Thyroid gland (tissue), 4 donors: ENCODE measurements at regions not wholly inside any gene's neighbourhood (a gene's known extent, or its start where the extent isn't known, plus 50 kb on each side); places are given as distances from the start of the nearest gene placed in this dataset.

Experiments used
- CTCF ChIP-seq, 6 experiments: fragments of 200-600 bp in 3 of 6; fragments of 450-650 bp in 3 of 6; sonication (generic) in 3 of 6; IDR thresholded peaks; one replicate each; pipeline ENCODE4 v1.5.1; 2016 to 2019; ENCODE audit warnings: antibody characterized with exemption in 6 of 6, mild to moderate bottlenecking in 2 of 6, inconsistent platforms in 1 of 6, moderate library complexity in 1 of 6
- POLR2A ChIP-seq, 2 donors: fragments of 450-650 bp; IDR thresholded peaks; one replicate each; pipeline ENCODE4 v1.6.1; 2017; ENCODE audit warnings: antibody characterized with exemption in 2 of 2, mild to moderate bottlenecking in 2 of 2, moderate library complexity in 1 of 2

DNA sequence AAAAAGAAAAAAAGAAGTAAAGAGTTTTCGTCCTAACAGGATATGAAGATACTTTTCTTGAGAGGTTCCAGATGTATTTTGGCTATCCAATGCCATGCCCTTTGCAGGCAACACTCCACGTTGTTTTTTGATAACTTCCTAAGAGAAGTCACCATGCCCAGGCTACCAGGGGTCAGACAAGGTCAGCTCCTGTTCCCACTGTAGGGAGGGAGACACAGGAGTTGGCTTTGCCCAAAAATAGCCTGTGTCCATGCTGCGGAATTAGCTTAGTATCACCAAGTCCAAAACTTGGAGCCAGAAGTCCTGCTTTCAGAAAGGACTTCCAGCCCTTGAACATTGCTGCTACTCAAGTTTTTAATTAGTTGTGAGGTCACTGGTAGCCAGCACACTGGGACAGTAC is 62.1 kb upstream of the NRIP1 start:
- TF ChIP-seq CTCF (IDR thresholded peaks at IDR 0.05) = no peak
- TF ChIP-seq POLR2A (IDR thresholded peaks at IDR 0.05) = no peak
